H9 (cell line): ENCODE measurements at regions not wholly inside any gene's neighbourhood (a gene's known extent, or its start where the extent isn't known, plus 50 kb on each side); places are given as distances from the start of the nearest gene placed in this dataset.

ENCODE experiments used
- DNase-seq: peaks from one replicate; pipeline ENCODE4 v3.0.0-alpha.2; 2017
- H2AFZ ChIP-seq: one replicate; pipeline ENCODE4 v1.6.1; 2013; ENCODE audit warnings: mild to moderate bottlenecking, low read length, control low read depth, moderate library complexity
- H2AK5ac ChIP-seq: 2 replicates; pipeline ENCODE4 v1.6.1; 2013; ENCODE audit warnings: low read length, control low read depth, mixed read lengths; ENCODE audit not compliant: insufficient read length
- H2BK120ac ChIP-seq: one replicate; pipeline ENCODE4 v1.6.1; 2013; ENCODE audit warnings: low read depth, mild to moderate bottlenecking, low read length, control low read depth, inconsistent platforms; ENCODE audit not compliant: poor library complexity, severe bottlenecking
- H2BK12ac ChIP-seq: 2 replicates; pipeline ENCODE4 v1.6.1; 2013; ENCODE audit warnings: low read length, control low read depth, mixed read lengths, low read depth; ENCODE audit not compliant: insufficient read length
- H2BK15ac ChIP-seq: 2 replicates; pipeline ENCODE4 v1.6.1; 2013; ENCODE audit warnings: low read depth, low read length, control low read depth
- H2BK20ac ChIP-seq: one replicate; pipeline ENCODE4 v1.6.1; 2013; ENCODE audit warnings: low read depth, mild to moderate bottlenecking, low read length, control low read depth, inconsistent platforms; ENCODE audit not compliant: poor library complexity, severe bottlenecking
- H2BK5ac ChIP-seq: 2 replicates; pipeline ENCODE4 v1.6.1; 2013; ENCODE audit warnings: low read length, control low read depth, mixed read lengths; ENCODE audit not compliant: insufficient read length
- H3K14ac ChIP-seq: 2 replicates; pipeline ENCODE4 v1.6.1; 2013; ENCODE audit warnings: low read length, control low read depth; ENCODE audit not compliant: insufficient read depth
- H3K18ac ChIP-seq: 2 replicates; pipeline ENCODE4 v1.6.1; 2013; ENCODE audit warnings: low read depth, mild to moderate bottlenecking, mixed read lengths, low read length, control low read depth; ENCODE audit not compliant: insufficient read length
- H3K23ac ChIP-seq: 2 replicates; pipeline ENCODE4 v1.6.1; 2013; ENCODE audit warnings: low read length, control low read depth, mixed read lengths, low read depth; ENCODE audit not compliant: insufficient read length
- H3K23me2 ChIP-seq: 2 replicates; pipeline ENCODE4 v1.6.1; 2013; ENCODE audit warnings: low read depth, mild to moderate bottlenecking, mixed read lengths, low read length, control low read depth; ENCODE audit not compliant: insufficient read length, poor library complexity, severe bottlenecking
- H3K27ac ChIP-seq: 2 replicates; pipeline ENCODE4 v1.5.1; 2013; ENCODE audit warnings: low read length, control low read depth, mixed read lengths, low read depth; ENCODE audit not compliant: insufficient read length
- H3K27me3 ChIP-seq: 2 replicates; pipeline ENCODE4 v1.6.1; 2013; ENCODE audit warnings: low read length, control low read depth, inconsistent platforms; ENCODE audit not compliant: insufficient read depth
- H3K4ac ChIP-seq: 2 replicates; pipeline ENCODE4 v1.6.1; 2013; ENCODE audit warnings: low read depth, mild to moderate bottlenecking, control low read depth, inconsistent platforms, low read length, moderate library complexity
- H3K4me1 ChIP-seq: 2 replicates; pipeline ENCODE4 v1.6.1; 2013; ENCODE audit warnings: low read length, control low read depth, inconsistent platforms; ENCODE audit not compliant: insufficient read depth
- H3K4me2 ChIP-seq: 2 replicates; pipeline ENCODE4 v1.6.1; 2013; ENCODE audit warnings: low read length, control low read depth, mixed read lengths; ENCODE audit not compliant: insufficient read length, insufficient read depth
- H3K56ac ChIP-seq: 2 replicates; pipeline ENCODE4 v1.6.1; 2013; ENCODE audit warnings: low read depth, mild to moderate bottlenecking, mixed read lengths, low read length, control low read depth; ENCODE audit not compliant: insufficient read length
- H3K79me1 ChIP-seq: 2 replicates; pipeline ENCODE4 v1.6.1; 2013; ENCODE audit warnings: low read depth, mild to moderate bottlenecking, moderate library complexity, low read length, control low read depth, inconsistent platforms; ENCODE audit not compliant: insufficient read depth, poor library complexity, severe bottlenecking
- H3K79me2 ChIP-seq: 2 replicates; pipeline ENCODE4 v1.6.1; 2013; ENCODE audit warnings: low read length, control low read depth, inconsistent platforms; ENCODE audit not compliant: insufficient read depth
- H3K9ac ChIP-seq: 2 replicates; pipeline ENCODE4 v1.6.1; 2013; ENCODE audit warnings: low read length, control low read depth, mixed read lengths; ENCODE audit not compliant: insufficient read length; ENCODE audit errors: extremely low read depth
- H3K9me3 ChIP-seq: one replicate; pipeline ENCODE4 v1.6.1; 2013; ENCODE audit warnings: low read depth, low read length, inconsistent platforms; ENCODE audit not compliant: control insufficient read depth
- H3T11ph ChIP-seq: one replicate; pipeline ENCODE4 v1.6.1; 2013; ENCODE audit warnings: mild to moderate bottlenecking, low read length, control low read depth, inconsistent platforms
- H4K20me1 ChIP-seq: one replicate; pipeline ENCODE4 v1.6.1; 2013; ENCODE audit not compliant: control insufficient read depth, insufficient read length, insufficient read depth
- H4K5ac ChIP-seq: 2 replicates; pipeline ENCODE4 v1.6.1; 2013; ENCODE audit warnings: low read depth, mild to moderate bottlenecking, mixed read lengths, low read length, control low read depth; ENCODE audit not compliant: insufficient read length
- H4K8ac ChIP-seq: replicated peaks from 2 replicates; pipeline ENCODE4 v1.6.1; 2013; ENCODE audit warnings: low read length, control low read depth, mixed read lengths, low read depth; ENCODE audit not compliant: insufficient read length
- H4K91ac ChIP-seq: 2 replicates; pipeline ENCODE4 v1.6.1; 2013; ENCODE audit warnings: low read depth, mild to moderate bottlenecking, moderate library complexity, mixed read lengths, low read length, control low read depth; ENCODE audit not compliant: insufficient read length
- H3K27ac Mint-ChIP-seq, 3 experiments: 2 replicates in 2 of 3; 3 replicates in 1 of 3; pipeline ENCODE4 v1.8.0; 2020 to 2021; ENCODE audit warnings: mixed read lengths in 3 of 3, mild to moderate bottlenecking in 1 of 3, moderate library complexity in 1 of 3
- H3K27me3 Mint-ChIP-seq: 2 replicates; pipeline ENCODE4 v1.8.0; 2021; ENCODE audit warnings: low read depth, mild to moderate bottlenecking, moderate library complexity, mixed read lengths
- H3K36me3 Mint-ChIP-seq, 3 experiments: 2 replicates in 2 of 3; 3 replicates in 1 of 3; pipeline ENCODE4 v1.8.0; 2020 to 2021; ENCODE audit warnings: low read depth in 3 of 3, mixed read lengths in 3 of 3; ENCODE audit not compliant: insufficient read depth in 1 of 3
- H3K4me1 Mint-ChIP-seq, 2 experiments: 2 replicates each; pipeline ENCODE4 v1.8.0; 2020; ENCODE audit warnings: mixed read lengths in 2 of 2
- H3K4me3 Mint-ChIP-seq, 2 experiments: 2 replicates in 1 of 2; 3 replicates in 1 of 2; pipeline ENCODE4 v1.8.0; 2020 to 2021; ENCODE audit warnings: mild to moderate bottlenecking in 2 of 2, mixed read lengths in 2 of 2, moderate library complexity in 1 of 2
- H3K9me3 Mint-ChIP-seq, 2 experiments: 2 replicates in 1 of 2; 3 replicates in 1 of 2; pipeline ENCODE4 v1.8.0; 2020; ENCODE audit warnings: mild to moderate bottlenecking in 2 of 2, mixed read lengths in 2 of 2, moderate library complexity in 1 of 2
- WGBS: extraction: QIAGEN DNeasy Blood & Tissue Kit; methylation state at CpG from one replicate; pipeline ENCODE4 v1.1.7; 2013; ENCODE audit warnings: missing lambda C conversion rate, low lambda C conversion rate, mixed read lengths; ENCODE audit not compliant: insufficient read length; ENCODE audit errors: extremely low coverage; 5-methylcytosine and 5-hydroxymethylcytosine counted together
- TF ChIP-seq, protein P1 (sequence below): fragments of 200-600 bp; sonication (generic); conservative IDR thresholded peaks from 3 replicates; pipeline ENCODE4 v1.8.0; 2021; ENCODE audit warnings: antibody characterized with exemption, mild to moderate bottlenecking

GRCh38 chr10:23824822-23825221 is 384.1 kb upstream of the KIAA1217 start:
- Histone ChIP-seq H2BK12ac (no peak overlapping the region), H3K14ac (no peak overlapping the region), H4K8ac (no peak overlapping the region), H3K79me1 (no peaks in the 10 kb centered on the region), H2BK15ac (no peak overlapping the region), H3K27ac (no peak overlapping the region), H3K4me2 (no peak overlapping the region), H2AK5ac (no peak overlapping the region), H3T11ph (no peak overlapping the region), H3K18ac (no peak overlapping the region), H3K56ac (no peak overlapping the region), H3K23ac (no peak overlapping the region), H3K9ac (no peak overlapping the region), H4K5ac (no peak overlapping the region), H4K20me1 (no peaks in the 10 kb centered on the region), H3K23me2 (no peaks in the 10 kb centered on the region), H3K27me3 (no peaks in the 10 kb centered on the region), H4K91ac (no peak overlapping the region), H2AFZ (no peak overlapping the region), H2BK20ac (no peak overlapping the region), H2BK120ac (no peak overlapping the region), H2BK5ac (no peak overlapping the region), H3K9me3 (no peaks in the 10 kb centered on the region), H3K4me1 (no peaks in the 10 kb centered on the region), H3K79me2 (no peaks in the 10 kb centered on the region), H3K4ac (no peak overlapping the region)
- Mint-ChIP-seq H3K36me3 (no peaks in the 10 kb centered on the region), H3K27ac (no peak overlapping the region), H3K4me1 (no peaks in the 10 kb centered on the region), H3K9me3 (no peaks in the 10 kb centered on the region), H3K27me3 (no peaks in the 10 kb centered on the region; the same call in 1 of the 2 replicates), H3K4me3 (no peak overlapping the region)
- TF ChIP-seq, protein P1, sequence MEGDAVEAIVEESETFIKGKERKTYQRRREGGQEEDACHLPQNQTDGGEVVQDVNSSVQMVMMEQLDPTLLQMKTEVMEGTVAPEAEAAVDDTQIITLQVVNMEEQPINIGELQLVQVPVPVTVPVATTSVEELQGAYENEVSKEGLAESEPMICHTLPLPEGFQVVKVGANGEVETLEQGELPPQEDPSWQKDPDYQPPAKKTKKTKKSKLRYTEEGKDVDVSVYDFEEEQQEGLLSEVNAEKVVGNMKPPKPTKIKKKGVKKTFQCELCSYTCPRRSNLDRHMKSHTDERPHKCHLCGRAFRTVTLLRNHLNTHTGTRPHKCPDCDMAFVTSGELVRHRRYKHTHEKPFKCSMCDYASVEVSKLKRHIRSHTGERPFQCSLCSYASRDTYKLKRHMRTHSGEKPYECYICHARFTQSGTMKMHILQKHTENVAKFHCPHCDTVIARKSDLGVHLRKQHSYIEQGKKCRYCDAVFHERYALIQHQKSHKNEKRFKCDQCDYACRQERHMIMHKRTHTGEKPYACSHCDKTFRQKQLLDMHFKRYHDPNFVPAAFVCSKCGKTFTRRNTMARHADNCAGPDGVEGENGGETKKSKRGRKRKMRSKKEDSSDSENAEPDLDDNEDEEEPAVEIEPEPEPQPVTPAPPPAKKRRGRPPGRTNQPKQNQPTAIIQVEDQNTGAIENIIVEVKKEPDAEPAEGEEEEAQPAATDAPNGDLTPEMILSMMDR = no peak
- no CpG with 5 or more reads among the region's 4 CpGs for WGBS
- DNase-seq = no peak
